ENCODE measurements at regions not wholly inside any gene's neighbourhood (a gene's known extent, or its start where the extent isn't known, plus 50 kb on each side); places are given as distances from the start of the nearest gene placed in this dataset.

- no peaks in the 10 kb centered on the region for H3F3A ChIP-seq (ENCODE audit: control insufficient read depth, insufficient read depth)
- H3K9me2 ChIP-seq (replicated peaks; ENCODE audit: control insufficient read depth, low read length): no peaks in the 10 kb centered on the region
- H4K20me1 ChIP-seq (ENCODE audit: control insufficient read depth, insufficient read depth, low read depth, low read length): no peaks in the 10 kb centered on the region
- H3K27ac ChIP-seq (ENCODE audit: low read depth, low read length): no peak overlapping the region
- no peak overlapping the region for H3K4me3 ChIP-seq (ENCODE audit: low read length)
- no peak for TF ChIP-seq CTCF (IDR thresholded peaks at IDR 0.05; ENCODE audit: low read depth, low read length, poor library complexity, severe bottlenecking)
- TF ChIP-seq EZH2phosphoT487 (IDR thresholded peaks at IDR 0.05; ENCODE audit: borderline replicate concordance, low read length): no peak
- no peaks in the 10 kb centered on the region for H3K27me3 ChIP-seq (ENCODE audit: control insufficient read depth, low read length)
- H3K4me1 ChIP-seq (ENCODE audit: control insufficient read depth, low read length): 0 out of 2 replicates have a peak, but pooled peaks cover 2% of the 10 kb centered on the region
- H3K4me2 ChIP-seq (ENCODE audit: low read length): no peak overlapping the region
- peaks cover 35% of the 10 kb centered on the region for H3K9me3 ChIP-seq (ENCODE audit: control insufficient read depth, insufficient read depth, low read length)
- no peaks in the 10 kb centered on the region for H3K36me3 ChIP-seq (ENCODE audit: control insufficient read depth, low read length)
- H3K79me2 ChIP-seq (ENCODE audit: control insufficient read depth, low read length): no peaks in the 10 kb centered on the region
Observed at GRCh38 chr4:81527115-81527514, 55.4 kb upstream of the RASGEF1B start.

- no peaks in the 10 kb centered on the region for H3K79me2 ChIP-seq (ENCODE audit: control insufficient read depth, low read length)
- H3F3A ChIP-seq (ENCODE audit: control insufficient read depth, insufficient read depth): no peaks in the 10 kb centered on the region
- H3K4me2 ChIP-seq (ENCODE audit: low read length): no peak overlapping the region
- no peaks in the 10 kb centered on the region for H3K36me3 ChIP-seq (ENCODE audit: control insufficient read depth, low read length)
- no peaks in the 10 kb centered on the region for H3K27me3 ChIP-seq (ENCODE audit: control insufficient read depth, low read length)
- H3K27ac ChIP-seq (ENCODE audit: low read depth, low read length): no peak overlapping the region
- 0 out of 2 replicates have a peak, but pooled peaks cover 2% of the 10 kb centered on the region for H3K4me1 ChIP-seq (ENCODE audit: control insufficient read depth, low read length)
- peaks cover 35% of the 10 kb centered on the region for H3K9me3 ChIP-seq (ENCODE audit: control insufficient read depth, insufficient read depth, low read length)
- H4K20me1 ChIP-seq (ENCODE audit: control insufficient read depth, insufficient read depth, low read depth, low read length): no peaks in the 10 kb centered on the region
- no peak overlapping the region for H3K4me3 ChIP-seq (ENCODE audit: low read length)
- no peak for TF ChIP-seq CTCF (IDR thresholded peaks at IDR 0.05; ENCODE audit: low read depth, low read length, poor library complexity, severe bottlenecking)
- TF ChIP-seq EZH2phosphoT487 (IDR thresholded peaks at IDR 0.05; ENCODE audit: borderline replicate concordance, low read length): no peak
- no peaks in the 10 kb centered on the region for H3K9me2 ChIP-seq (replicated peaks; ENCODE audit: control insufficient read depth, low read length)
Observed at GRCh38 chr4:81526706-81527105, 55.0 kb upstream of the RASGEF1B start.

- Histone ChIP-seq H3F3A (ENCODE audit: control insufficient read depth, insufficient read depth) (no peaks in the 10 kb centered on the region), H3K79me2 (ENCODE audit: control insufficient read depth, low read length) (no peaks in the 10 kb centered on the region), H3K36me3 (ENCODE audit: control insufficient read depth, low read length) (no peaks in the 10 kb centered on the region), H3K4me1 (ENCODE audit: control insufficient read depth, low read length) (peaks cover 8% of the 10 kb centered on the region), H3K9me3 (ENCODE audit: control insufficient read depth, insufficient read depth, low read length) (peaks cover 31% of the 10 kb centered on the region), H3K27me3 (ENCODE audit: control insufficient read depth, low read length) (no peaks in the 10 kb centered on the region), H3K27ac (ENCODE audit: low read depth, low read length) (no peak overlapping the region), H3K4me2 (ENCODE audit: low read length) (no peak overlapping the region), H3K9me2 (replicated peaks; ENCODE audit: control insufficient read depth, low read length) (no peaks in the 10 kb centered on the region), H3K4me3 (ENCODE audit: low read length) (no peak overlapping the region), H4K20me1 (ENCODE audit: control insufficient read depth, insufficient read depth, low read depth, low read length) (no peaks in the 10 kb centered on the region)
- TF ChIP-seq EZH2phosphoT487 (IDR thresholded peaks at IDR 0.05; ENCODE audit: borderline replicate concordance, low read length) (no peak), CTCF (IDR thresholded peaks at IDR 0.05; ENCODE audit: low read depth, low read length, poor library complexity, severe bottlenecking) (no peak)
Observed at GRCh38 chr4:81523672-81524327, 52.1 kb upstream of the RASGEF1B start.

All from DOHH2 (cell line).